Vagina (tissue), 2 donors: ENCODE measurements at regions not wholly inside any gene's neighbourhood (a gene's known extent, or its start where the extent isn't known, plus 50 kb on each side); places are given as distances from the start of the nearest gene placed in this dataset.

ENCODE experiments used
- DNase-seq, 2 donors: peaks; one replicate each; pipeline ENCODE4 v3.0.0-alpha.2; 2017; ENCODE audit errors: extremely low spot score in 2 of 2
- H3K27ac ChIP-seq: fragments of 200-600 bp; sonication (generic); one replicate; pipeline ENCODE4 v1.5.1; 2019
- H3K27me3 ChIP-seq: fragments of 200-600 bp; sonication (generic); one replicate; pipeline ENCODE4 v1.5.1; 2019
- H3K36me3 ChIP-seq, 2 donors: fragments of 200-600 bp; sonication (generic); one replicate each; pipeline ENCODE4 v1.5.1; 2017 to 2019
- H3K4me1 ChIP-seq: fragments of 200-600 bp; sonication (generic); one replicate; pipeline ENCODE4 v1.5.1; 2019
- H3K4me3 ChIP-seq, 2 donors: fragments of 200-600 bp; sonication (generic); 1 replicate in 1 of 2; 2 replicates in 1 of 2; pipeline ENCODE4 v1.5.1; 2016 to 2019
- H3K9me3 ChIP-seq: fragments of 200-600 bp; sonication (generic); one replicate; pipeline ENCODE4 v1.5.1; 2019
- POLR2A ChIP-seq, 2 donors: fragments of 450-650 bp; IDR thresholded peaks; one replicate each; pipeline ENCODE4 v1.6.1; 2017; ENCODE audit warnings: antibody characterized with exemption in 2 of 2, mild to moderate bottlenecking in 2 of 2, moderate library complexity in 2 of 2
- POLR2AphosphoS5 ChIP-seq, 2 donors: sonication (generic); formaldehyde crosslinking; IDR thresholded peaks; one replicate each; pipeline ENCODE4 v1.9.0; 2017; ENCODE audit warnings: antibody characterized with exemption in 2 of 2, mild to moderate bottlenecking in 2 of 2, low read depth in 1 of 2; ENCODE audit not compliant: insufficient read depth in 1 of 2
- intact Hi-C: fragments of 100-400 bp; cut with DNase I; formaldehyde crosslinking; loops from one replicate; pipeline ENCODE4 v1.15.1; 2023
- TF ChIP-seq, protein P1 (sequence below), 3 experiments: fragments of 450-650 bp in 2 of 3; fragments of 200-600 bp in 1 of 3; sonication (generic) in 1 of 3; IDR thresholded peaks; one replicate each; pipeline ENCODE4 v1.5.1; 2017 to 2019; ENCODE audit warnings: antibody characterized with exemption in 3 of 3, mild to moderate bottlenecking in 2 of 3, moderate library complexity in 2 of 3

GRCh38 chr14:98101323-98101722, 1170.7 kb downstream of the BCL11B start:
- no peaks in the 10 kb centered on the region for H3K9me3 ChIP-seq
- no peak for DNase-seq
- H3K4me1 ChIP-seq: no peaks in the 10 kb centered on the region
- H3K4me3 ChIP-seq: no peak overlapping the region
- H3K27me3 ChIP-seq: no peaks in the 10 kb centered on the region
- no peaks in the 10 kb centered on the region for H3K36me3 ChIP-seq
- intact Hi-C loops: no loop called here
- TF ChIP-seq POLR2AphosphoS5 (IDR thresholded peaks at IDR 0.05; ENCODE audit: insufficient read depth in 1 of 2, low read depth in 1 of 2) (no peak), POLR2A (IDR thresholded peaks at IDR 0.05) (no peak)
- TF ChIP-seq, protein P1, sequence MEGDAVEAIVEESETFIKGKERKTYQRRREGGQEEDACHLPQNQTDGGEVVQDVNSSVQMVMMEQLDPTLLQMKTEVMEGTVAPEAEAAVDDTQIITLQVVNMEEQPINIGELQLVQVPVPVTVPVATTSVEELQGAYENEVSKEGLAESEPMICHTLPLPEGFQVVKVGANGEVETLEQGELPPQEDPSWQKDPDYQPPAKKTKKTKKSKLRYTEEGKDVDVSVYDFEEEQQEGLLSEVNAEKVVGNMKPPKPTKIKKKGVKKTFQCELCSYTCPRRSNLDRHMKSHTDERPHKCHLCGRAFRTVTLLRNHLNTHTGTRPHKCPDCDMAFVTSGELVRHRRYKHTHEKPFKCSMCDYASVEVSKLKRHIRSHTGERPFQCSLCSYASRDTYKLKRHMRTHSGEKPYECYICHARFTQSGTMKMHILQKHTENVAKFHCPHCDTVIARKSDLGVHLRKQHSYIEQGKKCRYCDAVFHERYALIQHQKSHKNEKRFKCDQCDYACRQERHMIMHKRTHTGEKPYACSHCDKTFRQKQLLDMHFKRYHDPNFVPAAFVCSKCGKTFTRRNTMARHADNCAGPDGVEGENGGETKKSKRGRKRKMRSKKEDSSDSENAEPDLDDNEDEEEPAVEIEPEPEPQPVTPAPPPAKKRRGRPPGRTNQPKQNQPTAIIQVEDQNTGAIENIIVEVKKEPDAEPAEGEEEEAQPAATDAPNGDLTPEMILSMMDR (IDR thresholded peaks at IDR 0.05): no peak
- H3K27ac ChIP-seq: no peak overlapping the region

GRCh38 chr14:98103705-98104104, 1168.3 kb downstream of the BCL11B start:
- H3K4me1 ChIP-seq: no peaks in the 10 kb centered on the region
- H3K9me3 ChIP-seq: no peaks in the 10 kb centered on the region
- no peak for DNase-seq
- no peaks in the 10 kb centered on the region for H3K36me3 ChIP-seq
- H3K4me3 ChIP-seq: no peak overlapping the region
- H3K27ac ChIP-seq: no peak overlapping the region
- TF ChIP-seq POLR2A (IDR thresholded peaks at IDR 0.05) (no peak), POLR2AphosphoS5 (IDR thresholded peaks at IDR 0.05; ENCODE audit: insufficient read depth in 1 of 2, low read depth in 1 of 2) (no peak)
- TF ChIP-seq, protein P1 (IDR thresholded peaks at IDR 0.05): no peak
- no peaks in the 10 kb centered on the region for H3K27me3 ChIP-seq
- intact Hi-C loops: no loop called here

GRCh38 chr14:98109326-98109725, 1162.7 kb downstream of the BCL11B start:
- Histone ChIP-seq H3K4me3 (no peak overlapping the region), H3K27me3 (no peaks in the 10 kb centered on the region), H3K36me3 (no peaks in the 10 kb centered on the region), H3K9me3 (no peaks in the 10 kb centered on the region), H3K4me1 (no peaks in the 10 kb centered on the region), H3K27ac (no peak overlapping the region)
- intact Hi-C loops: no loop called here
- no peak for TF ChIP-seq POLR2A (IDR thresholded peaks at IDR 0.05)
- TF ChIP-seq, protein P1 (IDR thresholded peaks at IDR 0.05): no peak
- TF ChIP-seq POLR2AphosphoS5 (IDR thresholded peaks at IDR 0.05; ENCODE audit: insufficient read depth in 1 of 2, low read depth in 1 of 2): no peak
- DNase-seq: no peak

DNA sequence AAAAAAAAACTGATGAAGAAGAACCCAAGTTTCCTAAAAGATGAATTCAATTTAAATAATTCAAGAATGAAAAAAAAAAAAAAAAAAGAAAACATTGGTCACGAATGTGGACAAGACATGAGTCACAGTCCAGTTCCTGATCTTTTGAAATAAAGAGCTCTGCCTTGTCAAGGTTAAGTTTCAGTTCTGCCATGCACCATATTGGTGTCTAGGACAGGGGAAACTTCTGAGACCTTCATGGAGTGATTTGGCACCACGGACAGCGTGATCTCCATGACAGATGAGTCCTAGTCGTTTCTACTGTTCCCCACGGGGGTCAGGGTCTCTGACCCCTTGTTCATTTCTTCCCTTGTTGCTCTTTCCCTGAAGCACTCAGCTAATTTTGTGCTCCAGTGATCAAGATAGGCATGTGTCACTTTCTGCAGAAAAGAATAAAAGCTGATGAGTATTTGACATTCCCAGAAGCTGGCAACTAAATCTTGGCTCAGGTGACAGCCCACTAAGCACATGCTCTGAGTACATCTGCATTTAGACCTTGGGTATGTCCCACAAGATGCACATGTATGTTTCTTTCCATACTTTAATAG, 1159.7 kb downstream of the BCL11B start:
- TF ChIP-seq POLR2A (IDR thresholded peaks at IDR 0.05) (no peak), POLR2AphosphoS5 (IDR thresholded peaks at IDR 0.05; ENCODE audit: insufficient read depth in 1 of 2, low read depth in 1 of 2) (no peak)
- TF ChIP-seq, protein P1 (IDR thresholded peaks at IDR 0.05): no peak
- Histone ChIP-seq H3K4me1 (no peaks in the 10 kb centered on the region), H3K9me3 (no peaks in the 10 kb centered on the region), H3K27me3 (no peaks in the 10 kb centered on the region), H3K4me3 (no peak overlapping the region), H3K36me3 (no peaks in the 10 kb centered on the region), H3K27ac (no peak overlapping the region)
- intact Hi-C loops: no loop called here
- DNase-seq: no peak

GRCh38 chr14:98114122-98114895, 1157.7 kb downstream of the BCL11B start:
- Histone ChIP-seq H3K4me3 (no peak overlapping the region), H3K27ac (no peak overlapping the region), H3K9me3 (no peaks in the 10 kb centered on the region), H3K36me3 (no peaks in the 10 kb centered on the region), H3K4me1 (no peaks in the 10 kb centered on the region), H3K27me3 (no peaks in the 10 kb centered on the region)
- intact Hi-C loops: no loop called here
- no peak for TF ChIP-seq POLR2A (IDR thresholded peaks at IDR 0.05)
- no peak for TF ChIP-seq POLR2AphosphoS5 (IDR thresholded peaks at IDR 0.05; ENCODE audit: insufficient read depth in 1 of 2, low read depth in 1 of 2)
- TF ChIP-seq, protein P1 (IDR thresholded peaks at IDR 0.05): no peak
- DNase-seq: no peak
